ENCODE measurements at regions not wholly inside any gene's neighbourhood (a gene's known extent, or its start where the extent isn't known, plus 50 kb on each side); places are given as distances from the start of the nearest gene placed in this dataset.

DNA sequence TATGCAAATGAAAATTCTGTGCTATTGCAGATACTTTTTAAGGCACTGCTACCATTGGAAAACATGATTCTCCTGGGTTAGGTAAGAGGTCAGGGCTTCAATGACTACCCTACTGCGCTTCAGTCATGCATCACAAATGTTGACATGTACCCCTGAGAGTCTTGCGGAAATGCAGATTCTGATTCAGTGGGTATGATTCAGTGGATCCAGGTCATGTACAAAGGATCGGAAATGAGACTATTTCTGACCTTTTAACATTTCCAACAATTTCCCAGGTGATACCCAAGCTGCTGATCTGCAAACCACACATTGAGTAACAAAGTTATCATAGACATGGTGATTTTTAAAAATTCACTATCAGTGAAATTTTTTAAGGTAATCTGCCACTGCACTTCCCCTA lies 62.6 kb downstream of the DDX53 start:
- no peak for TF ChIP-seq ZNF114 (CRISPR knock-in tag; IDR thresholded peaks at IDR 0.05)
- H3K27ac ChIP-seq (ENCODE audit: low read depth) = no peak overlapping the region
- peaks cover 4% of the 10 kb centered on the region for H3K27me3 Mint-ChIP-seq (ENCODE audit: insufficient read depth, low read depth, poor library complexity)

GRCh38 chrX:23066588-23067281 lies 67.0 kb downstream of the DDX53 start:
- Histone ChIP-seq H3K4me3 (no peak overlapping the region), H4K20me1 (replicated peaks; ENCODE audit: insufficient read depth) (no peaks in the 10 kb centered on the region), H2AFZ (no peak overlapping the region), H3K79me2 (replicated peaks; ENCODE audit: insufficient read depth) (no peaks in the 10 kb centered on the region), H3K4me1 (ENCODE audit: insufficient read depth) (peaks cover 5% of the 10 kb centered on the region; the same call in 1 of the 2 replicates), H3K27ac (ENCODE audit: low read depth) (no peak overlapping the region), H3F3A (replicated peaks; ENCODE audit: low read depth) (no peaks in the 10 kb centered on the region), H3K27me3 (ENCODE audit: insufficient read depth) (no peaks in the 10 kb centered on the region), H3K9me2 (ENCODE audit: insufficient read depth) (no peaks in the 10 kb centered on the region), H3K4me2 (no peak overlapping the region), H3K36me3 (ENCODE audit: insufficient read depth) (no peaks in the 10 kb centered on the region)
- ATAC-seq (no peak), DNase-seq (ENCODE audit: low spot score) (no peak)
- Mint-ChIP-seq H3K36me3 (ENCODE audit: low read depth) (no peaks in the 10 kb centered on the region), H3K27me3 (ENCODE audit: insufficient read depth, low read depth, poor library complexity) (peaks cover 4% of the 10 kb centered on the region), H3K4me1 (peaks cover 3% of the 10 kb centered on the region; the same call in 1 of the 3 replicates), H3K27ac (no peak overlapping the region), H3K9me3 (peaks cover 3% of the 10 kb centered on the region; the same call in 2 of the 3 replicates), H3K4me3 (no peak overlapping the region)
- TF ChIP-seq NANOG (IDR thresholded peaks at IDR 0.05; ENCODE audit: borderline replicate concordance) (no peak), EZH2phosphoT487 (IDR thresholded peaks at IDR 0.05; ENCODE audit: unreplicated experiment) (no peak), CREB1 (CRISPR knock-in tag; IDR thresholded peaks at IDR 0.05; ENCODE audit: low read depth) (no peak), STAT1 (IDR thresholded peaks at IDR 0.05; ENCODE audit: unreplicated experiment) (no peak), POLR2AphosphoS5 (IDR thresholded peaks at IDR 0.05; ENCODE audit: low read depth) (no peak), EZH2 (IDR thresholded peaks at IDR 0.05; ENCODE audit: low read depth, unreplicated experiment) (no peak), ZNF114 (CRISPR knock-in tag; IDR thresholded peaks at IDR 0.05) (no peak), JUNB (IDR thresholded peaks at IDR 0.05; ENCODE audit: unreplicated experiment) (no peak), ETS1 (IDR thresholded peaks at IDR 0.05) (no peak), ZNF331 (CRISPR knock-in tag; IDR thresholded peaks at IDR 0.05; ENCODE audit: low read depth) (no peak)
- TF ChIP-seq, protein P1, sequence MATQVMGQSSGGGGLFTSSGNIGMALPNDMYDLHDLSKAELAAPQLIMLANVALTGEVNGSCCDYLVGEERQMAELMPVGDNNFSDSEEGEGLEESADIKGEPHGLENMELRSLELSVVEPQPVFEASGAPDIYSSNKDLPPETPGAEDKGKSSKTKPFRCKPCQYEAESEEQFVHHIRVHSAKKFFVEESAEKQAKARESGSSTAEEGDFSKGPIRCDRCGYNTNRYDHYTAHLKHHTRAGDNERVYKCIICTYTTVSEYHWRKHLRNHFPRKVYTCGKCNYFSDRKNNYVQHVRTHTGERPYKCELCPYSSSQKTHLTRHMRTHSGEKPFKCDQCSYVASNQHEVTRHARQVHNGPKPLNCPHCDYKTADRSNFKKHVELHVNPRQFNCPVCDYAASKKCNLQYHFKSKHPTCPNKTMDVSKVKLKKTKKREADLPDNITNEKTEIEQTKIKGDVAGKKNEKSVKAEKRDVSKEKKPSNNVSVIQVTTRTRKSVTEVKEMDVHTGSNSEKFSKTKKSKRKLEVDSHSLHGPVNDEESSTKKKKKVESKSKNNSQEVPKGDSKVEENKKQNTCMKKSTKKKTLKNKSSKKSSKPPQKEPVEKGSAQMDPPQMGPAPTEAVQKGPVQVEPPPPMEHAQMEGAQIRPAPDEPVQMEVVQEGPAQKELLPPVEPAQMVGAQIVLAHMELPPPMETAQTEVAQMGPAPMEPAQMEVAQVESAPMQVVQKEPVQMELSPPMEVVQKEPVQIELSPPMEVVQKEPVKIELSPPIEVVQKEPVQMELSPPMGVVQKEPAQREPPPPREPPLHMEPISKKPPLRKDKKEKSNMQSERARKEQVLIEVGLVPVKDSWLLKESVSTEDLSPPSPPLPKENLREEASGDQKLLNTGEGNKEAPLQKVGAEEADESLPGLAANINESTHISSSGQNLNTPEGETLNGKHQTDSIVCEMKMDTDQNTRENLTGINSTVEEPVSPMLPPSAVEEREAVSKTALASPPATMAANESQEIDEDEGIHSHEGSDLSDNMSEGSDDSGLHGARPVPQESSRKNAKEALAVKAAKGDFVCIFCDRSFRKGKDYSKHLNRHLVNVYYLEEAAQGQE (IDR thresholded peaks at IDR 0.05; ENCODE audit: unreplicated experiment) = no peak
- TF ChIP-seq, protein P2, sequence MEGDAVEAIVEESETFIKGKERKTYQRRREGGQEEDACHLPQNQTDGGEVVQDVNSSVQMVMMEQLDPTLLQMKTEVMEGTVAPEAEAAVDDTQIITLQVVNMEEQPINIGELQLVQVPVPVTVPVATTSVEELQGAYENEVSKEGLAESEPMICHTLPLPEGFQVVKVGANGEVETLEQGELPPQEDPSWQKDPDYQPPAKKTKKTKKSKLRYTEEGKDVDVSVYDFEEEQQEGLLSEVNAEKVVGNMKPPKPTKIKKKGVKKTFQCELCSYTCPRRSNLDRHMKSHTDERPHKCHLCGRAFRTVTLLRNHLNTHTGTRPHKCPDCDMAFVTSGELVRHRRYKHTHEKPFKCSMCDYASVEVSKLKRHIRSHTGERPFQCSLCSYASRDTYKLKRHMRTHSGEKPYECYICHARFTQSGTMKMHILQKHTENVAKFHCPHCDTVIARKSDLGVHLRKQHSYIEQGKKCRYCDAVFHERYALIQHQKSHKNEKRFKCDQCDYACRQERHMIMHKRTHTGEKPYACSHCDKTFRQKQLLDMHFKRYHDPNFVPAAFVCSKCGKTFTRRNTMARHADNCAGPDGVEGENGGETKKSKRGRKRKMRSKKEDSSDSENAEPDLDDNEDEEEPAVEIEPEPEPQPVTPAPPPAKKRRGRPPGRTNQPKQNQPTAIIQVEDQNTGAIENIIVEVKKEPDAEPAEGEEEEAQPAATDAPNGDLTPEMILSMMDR (conservative IDR thresholded peaks at IDR 0.05; ENCODE audit: low read depth in 2 of 2) = no peak

More for the DNA sequence above, 62.6 kb downstream of the DDX53 start:
- no peak overlapping the region for H2AFZ ChIP-seq
- no peaks in the 10 kb centered on the region for H3K9me2 ChIP-seq (ENCODE audit: insufficient read depth)
- no peaks in the 10 kb centered on the region for H4K20me1 ChIP-seq (replicated peaks; ENCODE audit: insufficient read depth)
- no peaks in the 10 kb centered on the region for H3K79me2 ChIP-seq (replicated peaks; ENCODE audit: insufficient read depth)
- ATAC-seq (no peak), DNase-seq (ENCODE audit: low spot score) (no peak)
- Mint-ChIP-seq H3K4me3 (no peak overlapping the region), H3K27ac (no peak overlapping the region), H3K36me3 (ENCODE audit: low read depth) (no peaks in the 10 kb centered on the region), H3K9me3 (no peaks in the 10 kb centered on the region), H3K4me1 (peaks cover 3% of the 10 kb centered on the region; the same call in 1 of the 3 replicates)
- H3K36me3 ChIP-seq (ENCODE audit: insufficient read depth) = no peaks in the 10 kb centered on the region
- H3K4me3 ChIP-seq = no peak overlapping the region
- H3K4me1 ChIP-seq (ENCODE audit: insufficient read depth) = peaks cover 8% of the 10 kb centered on the region; the same call in 1 of the 2 replicates
- H3K27me3 ChIP-seq (ENCODE audit: insufficient read depth) = no peaks in the 10 kb centered on the region
- H3F3A ChIP-seq (replicated peaks; ENCODE audit: low read depth) = no peaks in the 10 kb centered on the region
- H3K4me2 ChIP-seq = no peak overlapping the region

Measured in GM23338 (cell line).